ENCODE measurements at regions not wholly inside any gene's neighbourhood (a gene's known extent, or its start where the extent isn't known, plus 50 kb on each side); places are given as distances from the start of the nearest gene placed in this dataset.

- H3K9me3 Mint-ChIP-seq, result no peaks in the 10 kb centered on the region; the same call in 2 of the 3 replicates
- Histone ChIP-seq H3K27me3 (ENCODE audit: insufficient read depth) (no peaks in the 10 kb centered on the region), H3K27ac (ENCODE audit: low read depth) (no peak overlapping the region), H4K20me1 (replicated peaks; ENCODE audit: insufficient read depth) (no peaks in the 10 kb centered on the region), H3K4me2 (no peak overlapping the region), H3K36me3 (ENCODE audit: insufficient read depth) (no peaks in the 10 kb centered on the region), H3F3A (replicated peaks; ENCODE audit: low read depth) (no peaks in the 10 kb centered on the region), H3K4me3 (no peak overlapping the region), H3K9me2 (ENCODE audit: insufficient read depth) (no peaks in the 10 kb centered on the region), H3K4me1 (ENCODE audit: insufficient read depth) (no peaks in the 10 kb centered on the region), H2AFZ (no peak overlapping the region), H3K79me2 (replicated peaks; ENCODE audit: insufficient read depth) (no peaks in the 10 kb centered on the region)
- no peak for DNase-seq (ENCODE audit: low spot score)
- H3K36me3 Mint-ChIP-seq (ENCODE audit: low read depth), result no peaks in the 10 kb centered on the region
- H3K27me3 Mint-ChIP-seq (ENCODE audit: insufficient read depth, low read depth, poor library complexity), result no peaks in the 10 kb centered on the region
- no peaks in the 10 kb centered on the region for H3K4me1 Mint-ChIP-seq
- ATAC-seq, result no peak
- TF ChIP-seq CREB1 (CRISPR knock-in tag; IDR thresholded peaks at IDR 0.05; ENCODE audit: low read depth), result no peak
- no peak for TF ChIP-seq EZH2phosphoT487 (IDR thresholded peaks at IDR 0.05; ENCODE audit: unreplicated experiment)
- TF ChIP-seq ETS1 (IDR thresholded peaks at IDR 0.05), result no peak
- no peak for TF ChIP-seq POLR2AphosphoS5 (IDR thresholded peaks at IDR 0.05; ENCODE audit: low read depth)
- TF ChIP-seq CTCF (conservative IDR thresholded peaks at IDR 0.05; ENCODE audit: low read depth in 2 of 2), result no peak
- H3K4me3 Mint-ChIP-seq, result no peak overlapping the region
- H3K27ac Mint-ChIP-seq, result no peak overlapping the region
Observed at GRCh38 chr5:93101661-93102060, 479.4 kb downstream of the NR2F1-AS1 start.

- H3K4me2 ChIP-seq, result no peak overlapping the region
- ATAC-seq, result no peak
- no peaks in the 10 kb centered on the region for H3K4me1 Mint-ChIP-seq
- TF ChIP-seq JUNB (IDR thresholded peaks at IDR 0.05; ENCODE audit: unreplicated experiment), result no peak
- TF ChIP-seq EZH2phosphoT487 (IDR thresholded peaks at IDR 0.05; ENCODE audit: unreplicated experiment), result no peak
- TF ChIP-seq EZH2 (IDR thresholded peaks at IDR 0.05; ENCODE audit: low read depth, unreplicated experiment), result no peak
- no peak for TF ChIP-seq CTCF (conservative IDR thresholded peaks at IDR 0.05; ENCODE audit: low read depth in 2 of 2)
- TF ChIP-seq ZNF331 (CRISPR knock-in tag; IDR thresholded peaks at IDR 0.05; ENCODE audit: low read depth), result no peak
- no peak for TF ChIP-seq ZNF114 (CRISPR knock-in tag; IDR thresholded peaks at IDR 0.05)
- TF ChIP-seq POLR2AphosphoS5 (IDR thresholded peaks at IDR 0.05; ENCODE audit: low read depth), result no peak
- no peak for TF ChIP-seq ETS1 (IDR thresholded peaks at IDR 0.05)
Observed at GRCh38 chr5:93100976-93101375, 480.0 kb downstream of the NR2F1-AS1 start.

More at GRCh38 chr5:93100976-93101375, 480.0 kb downstream of the NR2F1-AS1 start:
- Mint-ChIP-seq H3K36me3 (ENCODE audit: low read depth) (no peaks in the 10 kb centered on the region), H3K9me3 (peaks cover 4% of the 10 kb centered on the region; the same call in 1 of the 3 replicates), H3K4me3 (no peak overlapping the region), H3K27ac (no peak overlapping the region), H3K27me3 (ENCODE audit: insufficient read depth, low read depth, poor library complexity) (no peaks in the 10 kb centered on the region)
- Histone ChIP-seq H4K20me1 (replicated peaks; ENCODE audit: insufficient read depth) (no peaks in the 10 kb centered on the region), H3K9me2 (ENCODE audit: insufficient read depth) (0 out of 2 replicates have a peak, but pooled peaks cover 2% of the 10 kb centered on the region), H2AFZ (no peak overlapping the region), H3F3A (replicated peaks; ENCODE audit: low read depth) (no peaks in the 10 kb centered on the region), H3K36me3 (ENCODE audit: insufficient read depth) (no peaks in the 10 kb centered on the region), H3K4me1 (ENCODE audit: insufficient read depth) (no peaks in the 10 kb centered on the region), H3K27me3 (ENCODE audit: insufficient read depth) (no peaks in the 10 kb centered on the region), H3K79me2 (replicated peaks; ENCODE audit: insufficient read depth) (no peaks in the 10 kb centered on the region), H3K27ac (ENCODE audit: low read depth) (no peak overlapping the region), H3K4me3 (no peak overlapping the region)
- DNase-seq (ENCODE audit: low spot score), result no peak

Data from GM23338 (cell line).